Activated naive CD4-positive, alpha-beta T cell treated with anti-CD3 and anti-CD28 coated beads, Interleukin-2, amount 50 U/mL, for 24 hours (primary cell): ENCODE measurements at regions not wholly inside any gene's neighbourhood (a gene's known extent, or its start where the extent isn't known, plus 50 kb on each side); places are given as distances from the start of the nearest gene placed in this dataset.

ENCODE experiments used
- H3K27ac Mint-ChIP-seq: one replicate; pipeline ENCODE4 v1.8.0; 2021; ENCODE audit warnings: mild to moderate bottlenecking, mixed read lengths
- H3K27me3 Mint-ChIP-seq: one replicate; pipeline ENCODE4 v1.8.0; 2021; ENCODE audit warnings: mixed read lengths
- H3K36me3 Mint-ChIP-seq: one replicate; pipeline ENCODE4 v1.8.0; 2021; ENCODE audit warnings: mixed read lengths
- H3K4me1 Mint-ChIP-seq: one replicate; pipeline ENCODE4 v1.8.0; 2021; ENCODE audit warnings: mixed read lengths
- H3K4me3 Mint-ChIP-seq: one replicate; pipeline ENCODE4 v1.8.0; 2021; ENCODE audit warnings: mild to moderate bottlenecking, mixed read lengths
- H3K9me3 Mint-ChIP-seq: one replicate; pipeline ENCODE4 v1.8.0; 2021; ENCODE audit warnings: mixed read lengths

DNA sequence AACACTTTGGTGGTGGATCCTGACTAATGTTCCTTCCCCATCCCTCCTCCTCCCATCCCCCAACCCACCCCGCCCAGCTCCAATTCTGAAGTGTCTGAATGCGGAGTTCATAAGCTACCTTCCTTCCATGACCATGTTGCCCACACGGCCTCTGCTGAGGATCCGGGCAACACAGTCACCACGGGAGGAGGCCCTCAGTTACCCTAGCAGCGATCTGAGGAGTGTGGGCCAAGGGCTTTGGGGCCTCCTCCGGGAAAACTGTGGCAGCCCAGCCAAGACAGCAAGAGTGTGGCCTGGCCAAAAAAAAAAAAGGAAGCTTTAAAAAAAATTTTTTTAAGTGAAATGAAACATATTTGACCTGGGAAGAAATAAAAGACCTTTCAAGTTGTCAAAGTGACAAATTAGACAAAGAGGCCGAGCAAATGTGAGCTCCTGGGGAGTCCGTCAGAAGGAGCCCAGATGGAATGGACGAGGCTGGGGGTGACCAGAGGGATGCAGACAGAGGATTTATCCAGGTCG, 169.0 kb upstream of the PKDCC start:
- no peaks in the 10 kb centered on the region for H3K4me1 Mint-ChIP-seq
- H3K27ac Mint-ChIP-seq = no peak overlapping the region
- H3K9me3 Mint-ChIP-seq = no peaks in the 10 kb centered on the region
- H3K4me3 Mint-ChIP-seq = no peak overlapping the region
- H3K36me3 Mint-ChIP-seq = no peaks in the 10 kb centered on the region
- peaks cover 8% of the 10 kb centered on the region for H3K27me3 Mint-ChIP-seq

DNA sequence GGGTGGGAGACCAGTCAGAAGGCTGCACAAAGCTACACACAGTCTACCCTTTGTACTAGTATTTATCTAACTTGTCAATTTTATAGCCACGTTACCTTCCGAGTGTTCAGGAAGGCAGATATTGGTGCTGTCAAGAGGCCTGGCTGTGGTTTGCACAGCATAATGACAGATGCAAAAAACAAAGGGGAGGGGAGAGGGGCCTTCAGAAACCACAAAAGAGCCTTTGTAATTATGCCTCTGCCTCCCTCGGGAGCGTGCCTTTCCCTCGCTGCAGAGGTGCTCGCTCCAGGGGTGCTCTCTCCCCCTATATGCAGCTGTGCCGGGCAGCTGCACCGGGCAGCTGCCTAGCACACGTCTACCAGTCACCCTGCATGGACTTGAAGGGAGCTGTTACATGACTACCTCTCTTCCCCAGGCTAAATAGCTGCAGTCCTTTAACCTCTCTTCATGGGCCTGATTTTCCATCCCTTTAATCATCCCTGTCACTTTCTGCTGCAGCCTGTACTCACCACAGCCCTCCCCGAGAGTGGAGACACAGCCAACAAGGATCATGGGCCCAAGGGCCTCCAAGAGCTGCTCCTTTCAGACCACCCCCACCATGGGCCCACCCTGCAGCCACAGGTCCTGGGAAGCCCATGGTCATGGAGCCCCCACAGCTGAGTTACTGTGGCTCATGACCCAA, 168.4 kb upstream of the PKDCC start:
- H3K36me3 Mint-ChIP-seq = no peaks in the 10 kb centered on the region
- H3K27me3 Mint-ChIP-seq = peaks cover 8% of the 10 kb centered on the region
- H3K9me3 Mint-ChIP-seq = no peaks in the 10 kb centered on the region
- H3K27ac Mint-ChIP-seq = no peak overlapping the region
- H3K4me3 Mint-ChIP-seq = no peak overlapping the region
- H3K4me1 Mint-ChIP-seq = no peaks in the 10 kb centered on the region

DNA sequence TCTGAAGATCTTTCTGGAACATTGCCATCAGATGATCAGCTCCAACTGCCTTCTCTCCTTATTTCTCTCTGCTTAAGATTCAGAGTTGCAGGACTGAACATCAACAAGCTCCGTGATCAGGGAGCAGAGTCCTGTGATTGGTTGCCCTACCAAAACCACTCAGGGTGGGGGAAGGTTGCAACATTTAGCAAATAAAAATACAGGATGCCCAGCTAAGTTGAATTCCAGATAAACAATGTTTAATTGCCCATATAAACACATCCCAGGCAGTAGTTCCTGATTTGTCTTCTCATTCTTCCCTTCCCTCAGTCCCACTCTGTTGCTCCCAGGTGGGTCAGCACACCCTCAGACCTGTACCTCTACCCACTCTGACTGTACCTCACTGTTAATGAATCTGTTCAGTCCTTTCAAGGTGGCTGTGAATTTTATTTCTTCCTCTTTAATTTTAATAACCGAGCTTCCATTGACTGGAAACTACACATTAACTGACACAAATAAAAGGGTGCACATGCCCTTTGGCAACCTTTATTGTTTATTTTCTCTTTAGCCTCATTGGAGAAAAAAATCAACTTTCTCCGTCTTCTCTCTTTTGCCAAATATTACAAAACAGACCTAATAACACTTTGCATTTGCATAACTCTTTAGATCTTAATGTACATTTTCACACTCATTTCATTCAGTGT, 167.1 kb upstream of the PKDCC start:
- Mint-ChIP-seq H3K4me1 (no peaks in the 10 kb centered on the region), H3K4me3 (no peak overlapping the region), H3K27me3 (peaks cover 10% of the 10 kb centered on the region), H3K36me3 (no peaks in the 10 kb centered on the region), H3K27ac (no peak overlapping the region), H3K9me3 (no peaks in the 10 kb centered on the region)

DNA sequence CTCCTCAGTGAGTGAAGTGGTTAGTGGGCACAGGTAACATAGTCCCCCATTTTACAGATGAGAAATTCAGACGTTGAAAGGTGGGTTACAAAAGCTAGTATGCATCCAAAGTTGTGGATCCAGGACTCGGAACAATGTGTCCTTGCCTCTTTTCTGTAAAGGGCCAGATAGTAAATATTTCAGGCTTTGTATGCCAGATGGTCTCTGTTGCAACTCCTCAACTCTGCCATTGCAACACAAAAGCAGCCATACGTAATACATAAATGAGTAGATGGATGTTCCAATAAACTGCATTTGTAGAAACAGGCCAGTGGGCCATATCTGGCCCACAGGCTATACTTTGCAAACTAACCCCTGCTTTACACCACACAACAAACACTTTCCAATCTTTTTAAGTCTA, 166.6 kb upstream of the PKDCC start:
- Mint-ChIP-seq H3K4me3 (no peak overlapping the region), H3K27ac (no peak overlapping the region), H3K4me1 (no peaks in the 10 kb centered on the region), H3K36me3 (no peaks in the 10 kb centered on the region), H3K27me3 (peaks cover 10% of the 10 kb centered on the region), H3K9me3 (no peaks in the 10 kb centered on the region)

DNA sequence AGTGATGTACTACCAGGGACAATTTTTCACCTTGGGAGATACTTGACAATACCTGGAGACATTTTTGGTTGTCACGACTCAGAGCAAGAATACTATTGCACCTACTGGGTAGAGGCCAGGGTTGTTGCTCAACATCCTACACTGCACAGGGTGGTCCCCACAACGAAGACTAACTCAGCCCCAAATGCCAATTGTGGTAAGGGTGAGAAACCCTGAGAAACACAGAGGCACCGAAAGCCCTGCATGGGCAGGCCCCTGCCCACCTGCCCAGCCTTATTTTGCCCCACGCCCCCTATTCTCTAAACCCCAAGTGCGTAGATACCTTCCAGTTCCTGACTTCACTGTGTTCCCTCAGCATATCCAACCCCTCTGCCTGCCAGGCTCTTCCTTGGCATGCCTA, 163.1 kb upstream of the PKDCC start:
- H3K9me3 Mint-ChIP-seq = no peaks in the 10 kb centered on the region
- no peaks in the 10 kb centered on the region for H3K4me1 Mint-ChIP-seq
- H3K36me3 Mint-ChIP-seq = no peaks in the 10 kb centered on the region
- H3K27ac Mint-ChIP-seq = no peak overlapping the region
- H3K27me3 Mint-ChIP-seq = peaks cover 13% of the 10 kb centered on the region
- no peak overlapping the region for H3K4me3 Mint-ChIP-seq

DNA sequence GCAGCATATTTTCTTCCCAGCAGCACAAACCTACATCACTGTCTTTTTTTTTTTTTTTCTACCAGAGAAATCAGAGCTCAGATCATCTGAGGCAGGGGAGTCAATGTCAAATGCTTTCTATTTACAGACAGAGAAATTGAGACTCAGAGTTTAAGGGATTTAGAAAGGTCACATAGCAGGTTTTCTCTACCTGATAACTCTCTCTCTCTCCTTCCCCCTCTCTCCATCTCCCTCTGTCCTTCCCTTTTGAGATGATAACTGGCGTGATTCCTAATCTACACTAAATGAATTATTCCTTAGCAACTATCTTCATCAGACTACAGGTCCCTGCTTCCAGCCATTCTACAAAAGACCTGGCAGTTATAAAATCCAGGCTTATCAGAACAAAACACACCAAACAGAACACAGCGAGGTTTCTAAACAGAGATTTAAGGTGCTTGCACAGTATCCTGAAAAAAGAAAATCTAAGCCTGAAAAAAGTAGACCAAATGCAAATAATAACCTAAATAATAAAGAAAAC, 161.6 kb upstream of the PKDCC start:
- no peaks in the 10 kb centered on the region for H3K36me3 Mint-ChIP-seq
- no peaks in the 10 kb centered on the region for H3K4me1 Mint-ChIP-seq
- H3K27ac Mint-ChIP-seq = no peak overlapping the region
- H3K9me3 Mint-ChIP-seq = no peaks in the 10 kb centered on the region
- H3K27me3 Mint-ChIP-seq = peaks cover 4% of the 10 kb centered on the region
- no peak overlapping the region for H3K4me3 Mint-ChIP-seq

DNA sequence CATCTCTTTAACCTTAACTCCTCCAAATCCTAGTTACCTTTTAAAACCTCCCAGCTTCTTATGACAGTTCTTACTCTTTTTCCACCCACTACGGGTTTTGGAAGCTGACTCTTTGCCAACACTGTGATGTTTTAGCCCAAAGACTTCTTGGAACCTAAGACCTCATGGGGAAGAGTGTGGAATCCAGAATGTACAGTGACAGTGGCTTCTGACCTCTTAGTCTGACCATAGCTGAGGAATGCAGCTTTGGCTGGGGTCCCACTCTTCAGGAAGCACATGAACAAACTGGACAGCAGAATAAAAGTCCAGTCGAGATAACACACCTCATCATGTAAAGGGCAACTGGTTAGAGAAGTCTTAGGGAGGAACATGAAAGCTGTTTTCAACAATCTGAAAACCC, 161.1 kb upstream of the PKDCC start:
- no peaks in the 10 kb centered on the region for H3K4me1 Mint-ChIP-seq
- no peak overlapping the region for H3K4me3 Mint-ChIP-seq
- peaks cover 4% of the 10 kb centered on the region for H3K27me3 Mint-ChIP-seq
- H3K9me3 Mint-ChIP-seq = no peaks in the 10 kb centered on the region
- H3K36me3 Mint-ChIP-seq = no peaks in the 10 kb centered on the region
- no peak overlapping the region for H3K27ac Mint-ChIP-seq

DNA sequence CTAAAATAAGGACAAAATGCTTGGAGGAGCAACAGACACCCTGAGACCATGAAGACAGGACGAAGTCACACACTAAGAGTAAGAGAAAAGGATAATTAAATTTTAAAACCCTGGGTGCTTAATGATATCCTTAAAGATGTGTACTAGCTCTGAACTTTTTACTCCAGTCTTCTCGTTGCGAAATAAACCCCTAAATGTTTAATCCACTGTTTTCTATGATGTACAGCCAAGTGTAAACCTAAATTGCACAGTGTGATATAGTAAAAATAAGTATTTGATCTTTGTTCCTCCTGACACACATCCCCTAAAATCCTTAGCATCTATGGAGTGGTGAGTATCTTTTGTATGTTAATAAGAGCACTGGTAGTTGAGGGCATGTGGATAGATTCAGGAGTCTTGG, 157.5 kb upstream of the PKDCC start:
- no peak overlapping the region for H3K27ac Mint-ChIP-seq

DNA sequence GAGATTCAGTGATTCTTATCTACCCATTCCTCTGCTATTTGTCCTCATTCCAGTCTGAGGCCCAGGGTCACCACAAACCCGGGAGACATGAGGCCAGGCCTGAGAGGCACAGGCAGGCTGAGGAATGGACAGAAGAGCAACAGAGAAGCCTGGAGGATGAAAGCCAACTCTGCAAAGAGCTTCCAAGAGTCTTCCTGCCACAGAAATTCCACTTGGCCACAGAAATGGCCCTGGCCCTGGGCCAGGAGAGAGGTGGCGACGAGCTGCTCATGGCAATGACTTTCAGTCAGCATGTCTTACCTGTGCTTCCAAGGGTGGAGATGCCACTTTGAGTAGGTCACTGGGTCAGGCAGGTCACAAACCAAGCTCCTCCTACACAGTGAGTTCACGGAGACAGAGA, 155.3 kb upstream of the PKDCC start:
- H3K9me3 Mint-ChIP-seq = no peaks in the 10 kb centered on the region
- H3K4me1 Mint-ChIP-seq = no peaks in the 10 kb centered on the region
- peaks cover 5% of the 10 kb centered on the region for H3K27me3 Mint-ChIP-seq
- no peaks in the 10 kb centered on the region for H3K36me3 Mint-ChIP-seq
- no peak overlapping the region for H3K27ac Mint-ChIP-seq
- no peak overlapping the region for H3K4me3 Mint-ChIP-seq

More for the DNA sequence above, 157.5 kb upstream of the PKDCC start:
- Mint-ChIP-seq H3K4me3 (no peak overlapping the region), H3K27me3 (peaks cover 3% of the 10 kb centered on the region), H3K9me3 (no peaks in the 10 kb centered on the region), H3K36me3 (no peaks in the 10 kb centered on the region), H3K4me1 (no peaks in the 10 kb centered on the region)

DNA sequence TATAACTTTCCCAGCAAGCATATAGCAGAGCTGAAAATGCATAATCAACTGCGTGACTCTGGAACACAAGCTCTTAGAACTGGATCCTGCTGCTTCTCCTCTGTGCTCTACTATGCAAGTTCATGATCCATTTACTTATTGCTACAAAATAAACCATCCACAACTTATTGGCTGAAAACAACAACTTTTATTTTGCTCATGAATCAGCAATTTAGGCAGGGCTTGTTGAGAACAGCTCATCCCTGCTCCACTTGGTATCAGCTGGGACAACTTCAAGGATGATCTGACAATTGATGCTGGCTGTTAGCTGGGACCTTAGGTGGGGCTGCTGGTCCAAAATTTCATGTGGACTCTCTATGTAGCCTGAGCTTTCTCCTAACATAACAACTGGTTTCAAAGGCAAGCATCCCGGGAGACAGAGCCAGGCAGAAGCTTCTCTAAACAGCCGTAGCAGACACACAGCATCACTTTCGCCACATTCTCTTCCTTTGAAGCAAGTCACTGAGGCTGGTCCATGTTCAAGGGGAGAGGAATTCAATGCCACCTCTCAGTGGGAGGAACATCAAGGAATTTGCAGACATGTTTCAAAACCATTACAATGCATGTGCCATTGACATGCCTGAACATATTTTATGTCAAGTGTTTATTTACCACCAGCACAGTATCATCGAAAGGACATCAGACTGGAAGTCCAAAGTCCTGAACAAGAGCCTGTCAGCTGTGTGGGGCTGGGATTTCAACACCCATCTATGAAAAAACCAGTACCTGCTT, 153.1 kb upstream of the PKDCC start:
- Mint-ChIP-seq H3K27me3 (peaks cover 2% of the 10 kb centered on the region), H3K4me1 (no peaks in the 10 kb centered on the region), H3K4me3 (no peak overlapping the region), H3K27ac (no peak overlapping the region), H3K9me3 (no peaks in the 10 kb centered on the region), H3K36me3 (no peaks in the 10 kb centered on the region)

DNA sequence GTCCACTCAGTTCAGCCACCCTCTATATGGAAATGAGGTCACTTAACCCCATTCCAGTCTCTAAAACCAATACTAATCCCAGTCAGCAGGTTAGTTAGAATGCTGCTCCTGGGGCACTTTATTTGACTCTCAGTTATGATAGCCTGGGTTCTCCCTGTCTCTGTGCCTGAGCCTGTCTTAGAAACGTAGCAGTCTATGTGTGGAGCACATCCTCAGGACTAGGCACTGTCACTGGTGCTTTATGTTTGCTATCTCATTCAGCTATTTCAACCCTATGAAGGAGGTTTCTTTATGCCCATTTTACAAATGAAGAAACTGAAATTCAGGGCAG, 152.5 kb upstream of the PKDCC start:
- Mint-ChIP-seq H3K27me3 (peaks cover 2% of the 10 kb centered on the region), H3K27ac (no peak overlapping the region), H3K4me3 (no peak overlapping the region), H3K4me1 (no peaks in the 10 kb centered on the region), H3K36me3 (no peaks in the 10 kb centered on the region), H3K9me3 (no peaks in the 10 kb centered on the region)

DNA sequence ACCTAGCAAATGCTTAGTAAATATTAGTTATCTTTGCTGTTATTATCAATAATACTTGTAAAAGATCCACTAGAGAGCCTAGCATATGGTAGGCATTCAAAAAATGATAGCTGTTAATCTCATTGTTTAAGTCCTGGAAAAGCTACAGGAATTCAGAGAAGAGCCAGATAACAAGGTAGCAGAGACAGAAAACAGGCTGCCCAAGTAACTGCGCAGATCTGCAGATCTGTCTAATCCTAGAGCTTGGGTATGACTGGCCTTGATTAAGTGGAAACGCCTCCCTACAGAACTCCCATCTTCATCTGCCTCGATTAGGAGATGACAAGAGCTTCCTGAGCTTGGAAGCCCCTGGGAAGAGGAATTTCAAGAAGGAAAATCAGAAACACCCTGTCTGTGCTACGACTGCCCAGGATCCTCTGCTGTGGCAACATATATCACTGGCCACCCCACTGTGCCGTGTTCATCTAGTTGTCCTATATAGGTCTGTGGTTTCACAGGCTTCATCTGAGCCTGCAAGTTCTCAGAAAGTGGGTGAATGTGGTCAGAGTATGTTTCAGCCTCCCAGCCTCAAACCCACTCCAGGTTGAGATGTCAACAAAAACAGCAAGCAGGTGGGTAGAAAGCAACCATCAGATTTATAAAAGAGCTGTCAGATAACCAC, 151.5 kb upstream of the PKDCC start:
- no peaks in the 10 kb centered on the region for H3K4me1 Mint-ChIP-seq
- H3K4me3 Mint-ChIP-seq = no peak overlapping the region
- H3K27me3 Mint-ChIP-seq = peaks cover 2% of the 10 kb centered on the region
- H3K27ac Mint-ChIP-seq = no peak overlapping the region
- no peaks in the 10 kb centered on the region for H3K36me3 Mint-ChIP-seq
- H3K9me3 Mint-ChIP-seq = no peaks in the 10 kb centered on the region

DNA sequence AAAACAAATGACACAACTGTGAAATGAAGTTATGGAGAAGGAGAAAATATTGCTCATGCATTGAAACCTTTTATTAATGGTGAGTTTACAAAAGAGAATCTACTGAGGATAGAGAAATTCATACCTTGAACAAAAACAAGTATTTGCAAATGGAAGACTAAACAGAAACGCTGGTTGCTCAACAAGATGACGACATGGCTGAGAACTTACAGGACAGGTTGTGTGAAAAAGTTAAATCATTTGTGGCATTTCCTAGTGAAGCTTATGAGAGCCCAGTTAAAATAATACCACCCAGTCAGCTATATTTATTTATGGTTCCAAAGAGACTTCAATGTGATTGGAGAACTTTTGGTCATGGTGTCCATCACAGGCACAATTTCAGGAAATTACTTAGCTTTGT, 148.6 kb upstream of the PKDCC start:
- Mint-ChIP-seq H3K4me3 (no peak overlapping the region), H3K36me3 (no peaks in the 10 kb centered on the region), H3K27ac (no peak overlapping the region), H3K4me1 (no peaks in the 10 kb centered on the region), H3K27me3 (peaks cover 7% of the 10 kb centered on the region), H3K9me3 (no peaks in the 10 kb centered on the region)

DNA sequence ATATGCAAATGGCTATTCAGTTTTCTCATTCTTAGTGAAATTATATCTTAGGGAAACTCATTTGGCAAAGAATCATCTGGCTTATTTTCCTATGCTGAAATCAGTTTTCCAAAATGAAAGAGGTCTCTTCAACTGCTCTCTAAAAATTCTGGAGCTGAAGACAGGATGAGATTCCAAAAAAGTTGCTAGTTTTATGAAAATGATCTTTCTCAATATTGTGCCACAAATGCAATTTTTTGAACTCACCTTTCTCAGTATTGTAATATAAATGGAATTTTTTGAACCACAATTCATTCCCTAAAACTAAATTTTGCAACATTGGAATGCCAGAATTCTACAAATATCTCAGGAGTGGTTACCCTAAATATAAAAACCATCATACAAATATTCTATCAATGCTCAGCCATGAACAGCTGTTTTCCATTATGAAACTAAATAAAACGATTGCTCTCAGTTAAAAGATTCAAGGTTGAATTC, 147.7 kb upstream of the PKDCC start:
- Mint-ChIP-seq H3K36me3 (no peaks in the 10 kb centered on the region), H3K27ac (no peak overlapping the region), H3K9me3 (no peaks in the 10 kb centered on the region), H3K27me3 (peaks cover 9% of the 10 kb centered on the region), H3K4me3 (no peak overlapping the region), H3K4me1 (no peaks in the 10 kb centered on the region)

DNA sequence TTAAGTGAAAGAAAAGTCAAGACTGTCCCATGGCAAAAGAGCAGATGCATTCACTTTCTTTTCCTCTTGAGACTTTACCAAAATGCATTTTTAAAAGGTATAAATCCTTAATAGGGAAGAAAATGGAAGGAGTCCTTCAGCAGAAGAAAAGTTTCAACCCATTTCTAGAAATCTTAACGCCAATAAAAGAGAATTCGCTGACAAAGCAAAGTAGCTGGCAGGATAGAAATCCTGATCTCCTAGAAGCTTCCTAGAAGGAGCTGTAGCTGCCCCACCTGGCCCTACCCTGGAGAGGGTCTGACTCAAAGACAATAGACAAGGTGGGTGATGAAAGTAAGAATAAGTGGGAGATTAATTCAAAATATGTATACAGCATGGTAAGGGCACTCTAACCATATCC, 144.9 kb upstream of the PKDCC start:
- peaks cover 14% of the 10 kb centered on the region for H3K27me3 Mint-ChIP-seq
- H3K27ac Mint-ChIP-seq = no peak overlapping the region
- H3K36me3 Mint-ChIP-seq = no peaks in the 10 kb centered on the region
- H3K4me1 Mint-ChIP-seq = no peaks in the 10 kb centered on the region
- no peak overlapping the region for H3K4me3 Mint-ChIP-seq
- no peaks in the 10 kb centered on the region for H3K9me3 Mint-ChIP-seq
